ENCODE measurements at regions not wholly inside any gene's neighbourhood (a gene's known extent, or its start where the extent isn't known, plus 50 kb on each side); places are given as distances from the start of the nearest gene placed in this dataset.
"Not testable (repeated sequence)": the region's sequence is repeated elsewhere in the genome, so short reads cannot be mapped to it uniquely, and the experiment has no call there.

GRCh38 chr1:47688461-47689296 is 250.8 kb downstream of the FOXD2 start:
- H3K4me1 ChIP-seq (ENCODE audit: low read depth) = peaks cover 5% of the 10 kb centered on the region
- no peak overlapping the region for H3K4me3 ChIP-seq
- no peaks in the 10 kb centered on the region for H3K9me3 ChIP-seq
- H3K36me3 ChIP-seq (ENCODE audit: low read depth) = no peaks in the 10 kb centered on the region
- intact Hi-C loops (cut with DNase I, micrococcal nuclease) = no loop called here
- TF ChIP-seq, protein P1, sequence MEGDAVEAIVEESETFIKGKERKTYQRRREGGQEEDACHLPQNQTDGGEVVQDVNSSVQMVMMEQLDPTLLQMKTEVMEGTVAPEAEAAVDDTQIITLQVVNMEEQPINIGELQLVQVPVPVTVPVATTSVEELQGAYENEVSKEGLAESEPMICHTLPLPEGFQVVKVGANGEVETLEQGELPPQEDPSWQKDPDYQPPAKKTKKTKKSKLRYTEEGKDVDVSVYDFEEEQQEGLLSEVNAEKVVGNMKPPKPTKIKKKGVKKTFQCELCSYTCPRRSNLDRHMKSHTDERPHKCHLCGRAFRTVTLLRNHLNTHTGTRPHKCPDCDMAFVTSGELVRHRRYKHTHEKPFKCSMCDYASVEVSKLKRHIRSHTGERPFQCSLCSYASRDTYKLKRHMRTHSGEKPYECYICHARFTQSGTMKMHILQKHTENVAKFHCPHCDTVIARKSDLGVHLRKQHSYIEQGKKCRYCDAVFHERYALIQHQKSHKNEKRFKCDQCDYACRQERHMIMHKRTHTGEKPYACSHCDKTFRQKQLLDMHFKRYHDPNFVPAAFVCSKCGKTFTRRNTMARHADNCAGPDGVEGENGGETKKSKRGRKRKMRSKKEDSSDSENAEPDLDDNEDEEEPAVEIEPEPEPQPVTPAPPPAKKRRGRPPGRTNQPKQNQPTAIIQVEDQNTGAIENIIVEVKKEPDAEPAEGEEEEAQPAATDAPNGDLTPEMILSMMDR (IDR thresholded peaks at IDR 0.05) = no peak
- no peak for ATAC-seq
- peak in 1 of 3 donors; percentile 2 for DNase-seq

DNA sequence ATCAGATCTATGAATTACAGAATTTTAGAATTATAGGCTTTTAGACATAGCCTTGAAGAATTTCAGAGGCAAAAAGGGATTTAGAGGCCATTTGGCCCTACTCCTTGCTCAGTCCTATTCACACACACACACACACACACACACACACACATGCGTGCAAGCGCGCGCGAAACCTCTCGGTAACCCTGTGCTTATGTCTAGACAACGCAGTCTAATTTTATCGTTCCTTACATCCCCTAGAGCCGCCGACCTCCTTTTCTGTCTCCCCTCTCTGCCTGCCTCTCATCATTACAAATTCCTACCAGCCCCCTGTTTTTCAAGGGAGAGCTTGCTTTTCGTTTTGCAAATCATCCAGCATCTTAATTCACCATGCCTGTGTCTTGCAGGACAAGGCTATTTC is 252.1 kb downstream of the FOXD2 start:
- no peak overlapping the region for H3K4me3 ChIP-seq
- ATAC-seq (no peak), DNase-seq (peak in 1 of 3 donors; percentile 8)
- H3K36me3 ChIP-seq (ENCODE audit: low read depth) = no peaks in the 10 kb centered on the region
- TF ChIP-seq, protein P1 (IDR thresholded peaks at IDR 0.05) = no peak
- intact Hi-C loops (cut with DNase I, micrococcal nuclease) = no loop called here
- H3K9me3 ChIP-seq = no peaks in the 10 kb centered on the region
- peaks cover 5% of the 10 kb centered on the region for H3K4me1 ChIP-seq (ENCODE audit: low read depth)

DNA sequence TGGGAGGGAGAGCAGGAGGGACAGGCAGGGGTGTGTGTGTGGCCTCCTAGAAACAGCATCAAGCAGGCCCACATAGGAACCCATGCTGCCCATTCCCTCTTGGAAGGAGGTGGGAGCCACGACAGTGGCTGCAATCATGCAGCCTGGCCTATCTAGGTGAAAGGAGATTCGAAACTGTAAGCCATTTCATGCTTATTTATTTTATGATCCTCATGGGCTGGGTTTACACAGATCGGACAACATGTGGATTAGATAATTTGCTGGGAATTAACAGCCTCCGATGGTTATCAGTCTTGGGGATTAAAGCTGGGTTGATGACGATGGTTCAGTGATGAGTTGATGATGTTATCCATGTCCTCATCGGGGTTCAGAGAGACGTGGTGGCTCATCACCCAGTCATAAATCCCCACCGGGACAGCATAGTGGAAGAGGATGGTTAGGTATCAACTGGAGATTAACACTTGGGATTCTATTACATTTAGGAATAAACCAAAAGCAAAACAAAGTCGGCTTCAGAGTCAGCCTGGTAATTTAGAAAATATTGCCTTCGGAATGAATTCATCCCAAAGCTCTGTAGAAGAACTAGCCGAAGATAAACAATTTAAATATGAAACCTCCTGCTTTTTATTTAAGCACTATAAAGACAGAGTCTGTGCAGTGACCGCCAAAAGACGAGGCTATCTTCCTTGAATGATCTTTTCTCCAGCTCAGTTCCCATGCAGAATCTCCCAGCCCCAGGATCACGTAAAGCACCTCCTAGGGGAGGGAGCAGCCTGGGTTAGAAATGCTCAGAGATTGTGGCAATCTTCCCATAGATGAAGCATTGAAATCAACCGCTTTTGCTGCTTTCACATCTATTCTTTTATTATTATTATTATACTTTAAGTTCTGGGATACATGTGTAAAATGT is 252.8 kb downstream of the FOXD2 start:
- DNase-seq (peak in 1 of 3 donors; percentile 4), ATAC-seq (peak; percentile 59)
- Histone ChIP-seq H3K4me3 (no peak overlapping the region), H3K4me1 (ENCODE audit: low read depth) (peaks cover 5% of the 10 kb centered on the region), H3K9me3 (no peaks in the 10 kb centered on the region), H3K36me3 (ENCODE audit: low read depth) (no peaks in the 10 kb centered on the region)
- intact Hi-C loops (cut with DNase I, micrococcal nuclease) = no loop called here
- TF ChIP-seq, protein P1 (IDR thresholded peaks at IDR 0.05) = no peak

GRCh38 chr1:47691293-47691692 is 253.4 kb downstream of the FOXD2 start:
- H3K4me3 ChIP-seq; intact Hi-C loops (cut with DNase I, micrococcal nuclease); ATAC-seq; H3K4me1 ChIP-seq (ENCODE audit: low read depth); H3K9me3 ChIP-seq; H3K36me3 ChIP-seq (ENCODE audit: low read depth): not testable (repeated sequence)
- peak in 1 of 3 donors; percentile 1 for DNase-seq

DNA sequence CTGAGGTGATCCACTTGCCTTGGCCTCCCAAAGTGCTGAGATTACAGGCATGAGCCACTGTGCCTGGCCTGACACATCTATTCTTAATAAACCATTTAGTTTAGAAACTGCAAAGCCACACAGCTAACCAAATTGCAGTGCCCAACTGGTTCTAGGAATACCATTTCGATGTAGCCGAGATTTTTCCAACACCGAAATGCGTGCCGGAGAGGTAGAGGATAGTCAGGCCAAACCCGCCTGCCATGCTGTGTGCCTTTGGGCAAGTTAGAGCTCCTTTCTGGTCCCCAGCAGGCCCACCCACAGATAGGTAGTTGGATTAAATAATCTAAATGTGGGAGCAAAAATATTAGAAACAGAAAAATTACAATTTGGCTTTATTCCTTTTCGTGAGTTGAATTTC is 254.4 kb downstream of the FOXD2 start:
- Histone ChIP-seq H3K36me3 (ENCODE audit: low read depth) (no peaks in the 10 kb centered on the region), H3K4me3 (no peak overlapping the region), H3K9me3 (no peaks in the 10 kb centered on the region), H3K4me1 (ENCODE audit: low read depth) (peaks cover 7% of the 10 kb centered on the region)
- TF ChIP-seq, protein P1 (IDR thresholded peaks at IDR 0.05) = no peak
- intact Hi-C loops (cut with DNase I, micrococcal nuclease) = no loop called here
- no peak for ATAC-seq
- peak in 1 of 3 donors; percentile 1 for DNase-seq

DNA sequence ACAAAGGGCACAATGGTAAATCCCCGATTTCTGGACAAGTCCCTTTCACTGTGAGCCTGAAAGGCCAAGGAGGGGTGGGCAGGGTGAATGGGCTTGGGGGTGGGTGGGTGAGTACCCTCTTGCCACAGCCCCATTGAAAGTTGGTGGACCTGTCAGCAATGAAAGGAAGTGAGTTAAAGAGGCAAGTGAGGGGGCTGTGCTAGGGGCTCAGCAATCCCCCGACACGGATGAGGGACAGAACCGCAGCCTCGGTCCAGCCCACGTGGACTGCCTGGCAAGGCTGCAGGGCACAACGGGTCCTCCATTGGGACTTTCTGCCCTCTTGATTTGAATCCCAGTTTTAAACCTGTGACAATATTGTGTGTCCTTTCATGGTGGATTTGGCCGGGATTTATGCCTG is 255.3 kb downstream of the FOXD2 start:
- TF ChIP-seq, protein P1 (IDR thresholded peaks at IDR 0.05) = no peak
- Histone ChIP-seq H3K9me3 (no peaks in the 10 kb centered on the region), H3K36me3 (ENCODE audit: low read depth) (no peaks in the 10 kb centered on the region), H3K4me1 (ENCODE audit: low read depth) (peaks cover 11% of the 10 kb centered on the region), H3K4me3 (no peak overlapping the region)
- ATAC-seq = no peak
- DNase-seq = peak in 1 of 3 donors; percentile 1
- intact Hi-C loops (cut with DNase I, micrococcal nuclease) = no loop called here

All from mucosa of descending colon (tissue), 3 donors.